HUES64 (cell line): ENCODE measurements at regions not wholly inside any gene's neighbourhood (a gene's known extent, or its start where the extent isn't known, plus 50 kb on each side); places are given as distances from the start of the nearest gene placed in this dataset.
"Not testable (repeated sequence)": the region's sequence is repeated elsewhere in the genome, so short reads cannot be mapped to it uniquely, and the experiment has no call there.

Source experiments
- H3K27ac ChIP-seq: 2 replicates; pipeline ENCODE4 v1.7.0; 2013; ENCODE audit warnings: low read depth, low read length, inconsistent platforms
- H3K27me3 ChIP-seq: 2 replicates; pipeline ENCODE4 v1.6.1; 2013; ENCODE audit warnings: mild to moderate bottlenecking, low read length; ENCODE audit not compliant: insufficient read depth
- H3K36me3 ChIP-seq: 2 replicates; pipeline ENCODE4 v1.6.1; 2013; ENCODE audit warnings: mild to moderate bottlenecking, low read length; ENCODE audit not compliant: insufficient read depth
- H3K4me1 ChIP-seq: 2 replicates; pipeline ENCODE4 v1.6.1; 2013; ENCODE audit warnings: mild to moderate bottlenecking, low read length, moderate library complexity; ENCODE audit not compliant: insufficient read depth
- H3K4me3 ChIP-seq: 2 replicates; pipeline ENCODE4 v1.5.1; 2013; ENCODE audit warnings: mild to moderate bottlenecking, low read length, moderate library complexity
- H3K9ac ChIP-seq: 2 replicates; pipeline ENCODE4 v1.6.1; 2013; ENCODE audit warnings: mild to moderate bottlenecking, low read depth, low read length
- H3K9me3 ChIP-seq: 2 replicates; pipeline ENCODE4 v1.6.1; 2013; ENCODE audit warnings: low read depth, low read length; ENCODE audit not compliant: insufficient read depth
- WGBS: fragments of 150-250, 120-280 bp; methylation state at CpG from one replicate; pipeline ENCODE4 v1.1.7; 2013; ENCODE audit warnings: missing lambda C conversion rate; 5-methylcytosine and 5-hydroxymethylcytosine counted together

GRCh38 chr5:89560696-89561095 lies 677.7 kb upstream of the MEF2C start:
- Histone ChIP-seq H3K27me3 (no peaks in the 10 kb centered on the region), H3K27ac (no peak overlapping the region), H3K4me3 (no peak overlapping the region), H3K36me3 (no peaks in the 10 kb centered on the region), H3K4me1 (no peaks in the 10 kb centered on the region), H3K9ac (no peak overlapping the region), H3K9me3 (no peaks in the 10 kb centered on the region)
- 90% methylated on average over 4 of the region's 4 CpGs for WGBS

- WGBS: 97% methylated on average over 4 of the region's 5 CpGs
- H3K4me1 ChIP-seq: no peaks in the 10 kb centered on the region
- H3K4me3 ChIP-seq: no peak overlapping the region
- H3K27me3 ChIP-seq: no peaks in the 10 kb centered on the region
- H3K9me3 ChIP-seq: no peaks in the 10 kb centered on the region
- no peak overlapping the region for H3K27ac ChIP-seq
- no peak overlapping the region for H3K9ac ChIP-seq
- H3K36me3 ChIP-seq: no peaks in the 10 kb centered on the region
Observed at GRCh38 chr5:89556215-89556913, 673.4 kb upstream of the MEF2C start.

- Histone ChIP-seq H3K9me3 (no peaks in the 10 kb centered on the region), H3K4me1 (peaks cover 21% of the 10 kb centered on the region; the same call in 1 of the 2 replicates), H3K27me3 (no peaks in the 10 kb centered on the region), H3K36me3 (no peaks in the 10 kb centered on the region), H3K27ac (no peak overlapping the region), H3K9ac (no peak overlapping the region), H3K4me3 (no peak overlapping the region)
- WGBS: 94% methylated on average over 1 of the region's 1 CpG
Observed at GRCh38 chr5:89546657-89547056, 663.7 kb upstream of the MEF2C start.

- Histone ChIP-seq H3K27ac (no peak overlapping the region), H3K4me1 (peaks cover 21% of the 10 kb centered on the region; the same call in 1 of the 2 replicates), H3K9ac (no peak overlapping the region), H3K27me3 (no peaks in the 10 kb centered on the region), H3K36me3 (no peaks in the 10 kb centered on the region), H3K4me3 (no peak overlapping the region), H3K9me3 (no peaks in the 10 kb centered on the region)
- 85% methylated on average over 5 of the region's 5 CpGs for WGBS
Observed at GRCh38 chr5:89545626-89546025, 662.6 kb upstream of the MEF2C start.

- Histone ChIP-seq H3K4me1 (peaks cover 21% of the 10 kb centered on the region; the same call in 1 of the 2 replicates), H3K27me3 (no peaks in the 10 kb centered on the region), H3K27ac (no peak overlapping the region), H3K9me3 (no peaks in the 10 kb centered on the region), H3K9ac (no peak overlapping the region), H3K36me3 (no peaks in the 10 kb centered on the region), H3K4me3 (no peak overlapping the region)
- WGBS: 89% methylated on average over 1 of the region's 2 CpGs
Observed at GRCh38 chr5:89545076-89545475, 662.1 kb upstream of the MEF2C start.

GRCh38 chr5:89542736-89543135 lies 659.8 kb upstream of the MEF2C start:
- Histone ChIP-seq H3K27ac (no peak overlapping the region), H3K4me3 (no peak overlapping the region), H3K36me3 (no peaks in the 10 kb centered on the region), H3K4me1 (peaks cover 21% of the 10 kb centered on the region; the same call in 1 of the 2 replicates), H3K9me3 (no peaks in the 10 kb centered on the region), H3K27me3 (no peaks in the 10 kb centered on the region), H3K9ac (no peak overlapping the region)
- 88% methylated on average over 2 of the region's 3 CpGs for WGBS

- H3K4me3 ChIP-seq: no peak overlapping the region
- no peak overlapping the region for H3K27ac ChIP-seq
- WGBS: 94% methylated on average over 1 of the region's 2 CpGs
- H3K27me3 ChIP-seq: no peaks in the 10 kb centered on the region
- no peaks in the 10 kb centered on the region for H3K36me3 ChIP-seq
- H3K9ac ChIP-seq: no peak overlapping the region
- H3K9me3 ChIP-seq: no peaks in the 10 kb centered on the region
- no peaks in the 10 kb centered on the region for H3K4me1 ChIP-seq
Observed at GRCh38 chr5:89537800-89538199, 654.8 kb upstream of the MEF2C start.

GRCh38 chr5:89536020-89536419 lies 653.0 kb upstream of the MEF2C start:
- H3K36me3 ChIP-seq: no peaks in the 10 kb centered on the region
- H3K9me3 ChIP-seq: no peaks in the 10 kb centered on the region
- no peak overlapping the region for H3K27ac ChIP-seq
- no peaks in the 10 kb centered on the region for H3K27me3 ChIP-seq
- H3K4me3 ChIP-seq: no peak overlapping the region
- no CpG with 5 or more reads among the region's 2 CpGs for WGBS
- no peak overlapping the region for H3K9ac ChIP-seq
- no peaks in the 10 kb centered on the region for H3K4me1 ChIP-seq

- H3K9ac ChIP-seq: no peak overlapping the region
- no peak overlapping the region for H3K4me3 ChIP-seq
- no peaks in the 10 kb centered on the region for H3K36me3 ChIP-seq
- H3K27ac ChIP-seq: no peak overlapping the region
- H3K9me3 ChIP-seq: no peaks in the 10 kb centered on the region
- WGBS: 97% methylated on average over 2 of the region's 2 CpGs
- H3K27me3 ChIP-seq: no peaks in the 10 kb centered on the region
- no peaks in the 10 kb centered on the region for H3K4me1 ChIP-seq
Observed at GRCh38 chr5:89535411-89535810, 652.4 kb upstream of the MEF2C start.

- Histone ChIP-seq H3K4me3 (no peak overlapping the region), H3K36me3 (no peaks in the 10 kb centered on the region), H3K9ac (no peak overlapping the region), H3K4me1 (no peaks in the 10 kb centered on the region), H3K9me3 (no peaks in the 10 kb centered on the region), H3K27ac (no peak overlapping the region), H3K27me3 (no peaks in the 10 kb centered on the region)
Observed at GRCh38 chr5:89534331-89534730, 651.3 kb upstream of the MEF2C start.

GRCh38 chr5:89524785-89525184 lies 641.8 kb upstream of the MEF2C start:
- Histone ChIP-seq H3K9me3 (peaks cover 14% of the 10 kb centered on the region), H3K36me3 (no peaks in the 10 kb centered on the region), H3K9ac (no peak overlapping the region), H3K4me3 (no peak overlapping the region), H3K27ac (no peak overlapping the region), H3K4me1 (no peaks in the 10 kb centered on the region), H3K27me3 (no peaks in the 10 kb centered on the region)
- 94% methylated on average over 3 of the region's 3 CpGs for WGBS

- H3K27ac ChIP-seq, H3K27me3 ChIP-seq, H3K4me3 ChIP-seq, H3K36me3 ChIP-seq, H3K9ac ChIP-seq, H3K4me1 ChIP-seq: not testable (repeated sequence)
- peaks cover 14% of the 10 kb centered on the region for H3K9me3 ChIP-seq
Observed at GRCh38 chr5:89523867-89524266, 640.9 kb upstream of the MEF2C start.
